ENCODE measurements at regions not wholly inside any gene's neighbourhood (a gene's known extent, or its start where the extent isn't known, plus 50 kb on each side); places are given as distances from the start of the nearest gene placed in this dataset.
"Not testable (repeated sequence)": the region's sequence is repeated elsewhere in the genome, so short reads cannot be mapped to it uniquely, and the experiment has no call there.

GRCh38 chr3:20552605-20553275 is 366.7 kb upstream of the SGO1 start:
- peak; percentile 22 for DNase-seq (ENCODE audit: low spot score)

GRCh38 chr3:20547361-20548269 is 361.6 kb upstream of the SGO1 start:
- peak; percentile 29 for DNase-seq (ENCODE audit: low spot score)

GRCh38 chr3:20546636-20547035 is 360.6 kb upstream of the SGO1 start:
- DNase-seq (ENCODE audit: low spot score): no peak

- DNase-seq (ENCODE audit: low spot score): no peak
Observed at GRCh38 chr3:20543535-20544226, 357.7 kb upstream of the SGO1 start.

- no peak for DNase-seq (ENCODE audit: low spot score)
Observed at GRCh38 chr3:20540066-20540465, 354.1 kb upstream of the SGO1 start.

- DNase-seq (ENCODE audit: low spot score): no peak
Observed at GRCh38 chr3:20539666-20540065, 353.7 kb upstream of the SGO1 start.

- DNase-seq (ENCODE audit: low spot score): no peak
Observed at GRCh38 chr3:20537234-20537633, 351.2 kb upstream of the SGO1 start.

GRCh38 chr3:20529911-20530310 is 343.9 kb upstream of the SGO1 start:
- DNase-seq (ENCODE audit: low spot score): no peak

- DNase-seq (ENCODE audit: low spot score): no peak
Observed at GRCh38 chr3:20528180-20528770, 342.3 kb upstream of the SGO1 start.

GRCh38 chr3:20527368-20527767 is 341.4 kb upstream of the SGO1 start:
- DNase-seq (ENCODE audit: low spot score): no peak

- DNase-seq (ENCODE audit: low spot score): no peak
Observed at GRCh38 chr3:20524328-20524727, 338.3 kb upstream of the SGO1 start.

GRCh38 chr3:20523293-20523692 is 337.3 kb upstream of the SGO1 start:
- DNase-seq (ENCODE audit: low spot score): no peak

- not testable (repeated sequence) for DNase-seq (ENCODE audit: low spot score)
Observed at GRCh38 chr3:20517316-20517715, 331.3 kb upstream of the SGO1 start.

GRCh38 chr3:20516311-20516710 is 330.3 kb upstream of the SGO1 start:
- no peak for DNase-seq (ENCODE audit: low spot score)

GRCh38 chr3:20515834-20516233 is 329.8 kb upstream of the SGO1 start:
- no peak for DNase-seq (ENCODE audit: low spot score)

- peak; percentile 59 for DNase-seq (ENCODE audit: low spot score)
Observed at GRCh38 chr3:20511863-20512505, 326.0 kb upstream of the SGO1 start.

GRCh38 chr3:20510396-20510795 is 324.4 kb upstream of the SGO1 start:
- DNase-seq (ENCODE audit: low spot score): no peak

GRCh38 chr3:20503394-20504082 is 317.5 kb upstream of the SGO1 start:
- DNase-seq (ENCODE audit: low spot score): no peak

GRCh38 chr3:20490996-20491395 is 305.0 kb upstream of the SGO1 start:
- DNase-seq (ENCODE audit: low spot score): no peak

- DNase-seq (ENCODE audit: low spot score): no peak
Observed at GRCh38 chr3:20488151-20488550, 302.1 kb upstream of the SGO1 start.

GRCh38 chr3:20484126-20484525 is 298.1 kb upstream of the SGO1 start:
- DNase-seq (ENCODE audit: low spot score): no peak
